Lung (tissue), 11 donors: ENCODE measurements at regions not wholly inside any gene's neighbourhood (a gene's known extent, or its start where the extent isn't known, plus 50 kb on each side); places are given as distances from the start of the nearest gene placed in this dataset.
"Not testable (repeated sequence)": the region's sequence is repeated elsewhere in the genome, so short reads cannot be mapped to it uniquely, and the experiment has no call there.

Source experiments
- ATAC-seq: fragments of 200-7000 bp; cut with Tn5 transposase; one replicate; pipeline ENCODE4 v1.9.1; 2020; ENCODE audit warnings: moderate number of reproducible peaks; ENCODE audit not compliant: insufficient read depth, low FRiP score
- DNase-seq, 3 donors: peaks; one replicate each; pipeline ENCODE4 v3.0.0-alpha.2; 2013 to 2017
- H3K27ac ChIP-seq, 2 donors: one replicate each; pipeline ENCODE4 v1.5.1; 2013; ENCODE audit warnings: mild to moderate bottlenecking in 2 of 2, moderate library complexity in 2 of 2, control low read depth in 1 of 2, inconsistent platforms in 1 of 2, low read depth in 1 of 2, low read length in 1 of 2
- H3K27me3 ChIP-seq, 3 donors: one replicate each; pipeline ENCODE4 v1.5.1; 2013; ENCODE audit warnings: low read length in 2 of 3; ENCODE audit not compliant: control insufficient read depth in 3 of 3, insufficient read depth in 3 of 3
- H3K36me3 ChIP-seq, 4 donors: one replicate each; pipeline ENCODE4 v1.5.1; 2013; ENCODE audit warnings: low read length in 4 of 4, mild to moderate bottlenecking in 1 of 4, moderate library complexity in 1 of 4; ENCODE audit not compliant: control insufficient read depth in 4 of 4, insufficient read depth in 4 of 4
- H3K4me1 ChIP-seq, 5 donors: one replicate each; pipeline ENCODE4 v1.5.1; 2013; ENCODE audit warnings: low read length in 5 of 5, mild to moderate bottlenecking in 2 of 5, moderate library complexity in 1 of 5; ENCODE audit not compliant: control insufficient read depth in 5 of 5, insufficient read depth in 5 of 5
- H3K4me3 ChIP-seq: one replicate; pipeline ENCODE4 v1.5.1; 2013; ENCODE audit warnings: mild to moderate bottlenecking, control low read depth, moderate library complexity
- H3K9ac ChIP-seq, 2 donors: one replicate each; pipeline ENCODE4 v1.5.1; 2013; ENCODE audit warnings: low read length in 2 of 2, control low read depth in 1 of 2; ENCODE audit not compliant: insufficient read depth in 1 of 2
- H3K9me3 ChIP-seq, 4 donors: one replicate each; pipeline ENCODE4 v1.5.1; 2013; ENCODE audit warnings: low read length in 3 of 4, mild to moderate bottlenecking in 1 of 4, moderate library complexity in 1 of 4; ENCODE audit not compliant: control insufficient read depth in 4 of 4, insufficient read depth in 3 of 4
- CTCF ChIP-seq: IDR thresholded peaks from 2 replicates; pipeline ENCODE4 v1.5.1; 2012; ENCODE audit warnings: mild to moderate bottlenecking; ENCODE audit errors: control extremely low read depth, extremely low read depth
- WGBS, 2 donors: extraction: QIAGEN DNeasy Blood & Tissue Kit; methylation state at CpG; one replicate each; pipeline ENCODE4 v1.1.7; 2013; 5-methylcytosine and 5-hydroxymethylcytosine counted together
- donor health status: control.
- donor health status: control.
- donor health status: Bipolar disorder and iron deficiency.
- donor health status: healthy.
- donor health status: DM: yes; HTN: yes; CAD: no.

DNA sequence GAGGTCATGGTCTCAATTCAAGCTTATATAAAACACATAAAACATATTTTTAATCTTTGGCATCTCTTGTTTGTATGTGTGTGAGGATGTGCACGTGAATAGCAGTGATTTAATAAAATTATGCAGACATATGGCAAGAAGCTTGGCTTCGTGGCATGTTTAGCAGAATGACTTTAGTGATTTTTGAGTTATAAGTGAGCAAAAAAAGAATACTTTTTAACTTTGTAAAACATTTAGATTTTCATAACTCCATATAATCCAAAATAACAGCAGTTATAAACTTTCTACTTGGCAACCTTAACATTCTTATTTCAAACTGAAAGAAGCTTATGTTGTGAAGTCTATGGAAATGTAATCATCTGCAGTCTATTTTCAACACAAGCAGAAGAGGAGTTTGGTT, 120.6 kb downstream of the SLITRK1 start:
- Histone ChIP-seq H3K4me1 (no peaks in the 10 kb centered on the region), H3K36me3 (no peaks in the 10 kb centered on the region), H3K27ac (no peak overlapping the region), H3K4me3 (no peak overlapping the region), H3K9me3 (no peaks in the 10 kb centered on the region), H3K27me3 (no peaks in the 10 kb centered on the region), H3K9ac (no peak overlapping the region)
- 60 to 81% methylated on average over 2 of the region's 2 CpGs for WGBS, 2 donors
- ATAC-seq (no peak), DNase-seq (no peak)
- no peak for TF ChIP-seq CTCF

GRCh38 chr13:83755210-83755609, 127.1 kb downstream of the SLITRK1 start:
- H3K9me3 ChIP-seq, H3K36me3 ChIP-seq, H3K27ac ChIP-seq, ATAC-seq, H3K27me3 ChIP-seq, DNase-seq, H3K4me1 ChIP-seq, H3K9ac ChIP-seq, H3K4me3 ChIP-seq: not testable (repeated sequence)
- WGBS, 2 donors, result 94 to 95% methylated on average over 2 of the region's 2 CpGs

DNA sequence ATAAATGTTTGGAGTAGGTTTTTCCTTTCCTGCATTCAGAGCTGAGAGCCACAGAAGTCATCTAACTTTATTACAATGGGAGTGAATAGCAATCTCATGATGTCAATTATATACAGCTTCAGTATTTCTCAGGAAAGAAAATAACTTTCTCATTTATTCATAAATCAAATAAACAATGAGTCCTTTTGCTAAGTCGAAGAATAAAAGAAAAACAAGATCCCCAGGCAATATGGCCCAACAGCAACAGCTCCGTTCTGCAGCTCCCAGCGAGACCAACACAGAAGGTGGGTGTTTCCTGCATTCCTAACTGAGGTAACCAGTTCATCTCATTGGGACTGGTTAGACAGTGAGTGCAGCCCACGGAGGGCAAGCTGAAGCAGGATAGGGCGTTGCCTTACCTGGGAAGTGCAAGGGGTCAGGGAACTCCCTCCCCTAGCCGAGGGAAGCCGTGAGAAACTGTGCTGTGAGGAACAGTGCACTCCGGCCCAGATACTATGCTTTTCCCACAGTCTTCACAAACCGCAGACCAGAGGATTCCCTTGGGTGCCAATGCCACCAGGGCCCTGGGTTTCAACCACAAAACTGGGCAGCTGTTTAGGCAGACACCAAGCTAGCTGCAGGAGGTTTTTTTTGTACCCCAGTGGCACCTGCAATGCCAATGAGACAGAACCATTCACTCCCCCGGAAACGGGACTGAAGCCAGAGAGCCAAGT, 128.2 kb downstream of the SLITRK1 start:
- no peak overlapping the region for H3K4me3 ChIP-seq
- 85 to 94% methylated on average over 11 of the region's 11 CpGs for WGBS, 2 donors

DNA sequence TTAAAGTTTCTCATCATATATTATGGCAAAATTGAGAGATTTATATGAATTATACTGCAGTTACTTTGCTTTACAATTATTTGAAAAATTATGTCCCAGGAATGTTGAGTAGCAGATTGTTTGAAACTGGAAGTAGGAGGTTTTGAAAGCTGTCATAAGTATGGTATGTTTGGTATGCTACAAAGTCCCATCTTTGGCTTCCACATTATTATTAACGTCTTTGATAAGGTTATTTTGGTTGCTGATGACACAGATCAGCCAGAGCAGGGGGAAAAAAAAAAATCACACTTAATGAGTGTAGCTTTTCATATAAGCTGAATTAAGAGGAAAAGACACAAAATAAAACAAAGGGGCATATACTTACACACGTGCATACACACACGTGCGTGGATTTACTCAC, 130.1 kb downstream of the SLITRK1 start:
- TF ChIP-seq CTCF, result no peak
- Histone ChIP-seq H3K36me3 (no peaks in the 10 kb centered on the region), H3K4me1 (peaks cover 0 to 5% (median 0%) of the 10 kb centered on the region in 5 donors), H3K27ac (no peak overlapping the region), H3K27me3 (no peaks in the 10 kb centered on the region), H3K9ac (no peak overlapping the region), H3K9me3 (peaks cover 0 to 11% (median 0%) of the 10 kb centered on the region in 4 donors), H3K4me3 (no peak overlapping the region)
- WGBS, 2 donors, result 61 to 80% methylated on average over 4 of the region's 4 CpGs
- no peak for ATAC-seq
- DNase-seq, result no peak

More for the DNA sequence above, 128.2 kb downstream of the SLITRK1 start:
- H3K9me3 ChIP-seq, result peaks cover 0 to 11% (median 0%) of the 10 kb centered on the region in 4 donors
- TF ChIP-seq CTCF, result no peak
- no peaks in the 10 kb centered on the region for H3K36me3 ChIP-seq
- no peaks in the 10 kb centered on the region for H3K27me3 ChIP-seq
- ATAC-seq (no peak), DNase-seq (no peak)
- H3K4me1 ChIP-seq, result peaks cover 0 to 5% (median 0%) of the 10 kb centered on the region in 5 donors
- no peak overlapping the region for H3K27ac ChIP-seq
- no peak overlapping the region for H3K9ac ChIP-seq
